ENCODE measurements at regions not wholly inside any gene's neighbourhood (a gene's known extent, or its start where the extent isn't known, plus 50 kb on each side); places are given as distances from the start of the nearest gene placed in this dataset.

- TF ChIP-seq CBX8 (IDR thresholded peaks at IDR 0.05) (no peak), POLR2A (IDR thresholded peaks at IDR 0.05; ENCODE audit: low read length) (no peak), CTCF (IDR thresholded peaks at IDR 0.05) (no peak), KDM1A (IDR thresholded peaks at IDR 0.05; ENCODE audit: low read depth) (no peak), CEBPB (IDR thresholded peaks at IDR 0.05) (no peak), RCOR1 (IDR thresholded peaks at IDR 0.05; ENCODE audit: low read depth, low read length) (no peak), HDAC2 (IDR thresholded peaks at IDR 0.05) (no peak)
Measured at GRCh38 chr1:36653850-36654249, 171.1 kb upstream of the CSF3R start.

Measured in A549 (cell line).